Vagina (tissue), 2 donors: ENCODE measurements at regions not wholly inside any gene's neighbourhood (a gene's known extent, or its start where the extent isn't known, plus 50 kb on each side); places are given as distances from the start of the nearest gene placed in this dataset.

Source experiments
- CTCF ChIP-seq, 3 experiments: fragments of 450-650 bp in 2 of 3; fragments of 200-600 bp in 1 of 3; sonication (generic) in 1 of 3; IDR thresholded peaks; one replicate each; pipeline ENCODE4 v1.5.1; 2017 to 2019; ENCODE audit warnings: antibody characterized with exemption in 3 of 3, mild to moderate bottlenecking in 2 of 3, moderate library complexity in 2 of 3
- POLR2A ChIP-seq, 2 donors: fragments of 450-650 bp; IDR thresholded peaks; one replicate each; pipeline ENCODE4 v1.6.1; 2017; ENCODE audit warnings: antibody characterized with exemption in 2 of 2, mild to moderate bottlenecking in 2 of 2, moderate library complexity in 2 of 2

- TF ChIP-seq CTCF (IDR thresholded peaks at IDR 0.05): no peak
- TF ChIP-seq POLR2A (IDR thresholded peaks at IDR 0.05): no peak
Observed at GRCh38 chr10:24136070-24136469, 72.9 kb upstream of the KIAA1217 start.
